Heart left ventricle (tissue), 16 donors: ENCODE measurements at regions not wholly inside any gene's neighbourhood (a gene's known extent, or its start where the extent isn't known, plus 50 kb on each side); places are given as distances from the start of the nearest gene placed in this dataset.

ENCODE experiments used
- ATAC-seq, 4 donors: fragments of 200-7000 bp; cut with Tn5 transposase; one replicate each; pipeline ENCODE4 v1.9.1; 2020 to 2022; ENCODE audit warnings: moderate library complexity in 4 of 4, mild to moderate bottlenecking in 3 of 4, moderate number of reproducible peaks in 1 of 4
- DNase-seq, 5 donors: peaks; one replicate each; pipeline ENCODE4 v3.0.0-alpha.2; 2020
- H3K27ac ChIP-seq, 12 donors: fragments of 200-600 bp; sonication (generic) in 4 of 12; one replicate each; pipeline versions ENCODE4 v1.5.0 to v1.8.0; 2016 to 2022; ENCODE audit warnings: mild to moderate bottlenecking in 2 of 12
- H3K27me3 ChIP-seq, 9 donors: fragments of 200-600 bp; sonication (generic) in 2 of 9; one replicate each; pipeline versions ENCODE4 v1.5.1 to v1.8.0; 2016 to 2022; ENCODE audit warnings: mild to moderate bottlenecking in 3 of 9
- H3K36me3 ChIP-seq, 9 donors: fragments of 200-600 bp; sonication (generic) in 2 of 9; one replicate each; pipeline versions ENCODE4 v1.5.0 to v1.8.0; 2018 to 2022; ENCODE audit warnings: mild to moderate bottlenecking in 2 of 9
- H3K4me1 ChIP-seq, 12 donors: fragments of 200-600 bp; sonication (generic) in 4 of 12; one replicate each; pipeline versions ENCODE4 v1.5.0 to v1.8.0; 2016 to 2022; ENCODE audit warnings: mild to moderate bottlenecking in 3 of 12
- H3K4me3 ChIP-seq, 12 donors: fragments of 200-600 bp; sonication (generic) in 4 of 12; one replicate each; pipeline versions ENCODE4 v1.5.0 to v1.8.0; 2017 to 2022; ENCODE audit warnings: mild to moderate bottlenecking in 9 of 12, moderate library complexity in 4 of 12
- H3K9me3 ChIP-seq, 12 donors: fragments of 200-600 bp; sonication (generic) in 4 of 12; one replicate each; pipeline versions ENCODE4 v1.5.0 to v1.8.0; 2016 to 2022; ENCODE audit warnings: mild to moderate bottlenecking in 1 of 12
- POLR2A ChIP-seq, 2 donors: fragments of 450-650 bp; IDR thresholded peaks; one replicate each; pipeline ENCODE4 v1.6.1; 2017; ENCODE audit warnings: antibody characterized with exemption in 2 of 2, mild to moderate bottlenecking in 2 of 2, moderate library complexity in 2 of 2
- WGBS, 4 donors: extraction: QIAGEN DNeasy Blood & Tissue Kit in 2 of 4; methylation state at CpG; one replicate each; pipeline versions ENCODE4 v1.1.5 to v1.1.7; 2013 to 2018; 5-methylcytosine and 5-hydroxymethylcytosine counted together
- intact Hi-C, 10 donors: fragments of 100-400 bp; cut with DNase I; formaldehyde crosslinking; loops; one replicate each; pipeline versions ENCODE4 v1.11.1 to v1.14.2; 2022
- TF ChIP-seq, protein P1 (sequence below), 12 donors: fragments of 200-600 bp; sonication (generic) in 4 of 12; IDR thresholded peaks; one replicate each; pipeline versions ENCODE4 v1.5.0 to v1.8.0; 2018 to 2022; ENCODE audit warnings: antibody characterized with exemption in 12 of 12, mild to moderate bottlenecking in 5 of 12
- donor health status: ischemic (EF 13 %, LVEDD 7.1; RV severe dilation, severe dysfunction).
- donor health status: healthy with polysubstance abuse.
- donor health status: DM: no; HTN: yes; CAD: no.
- donor health status: DM: no; HTN: no; CAD: no.
- donor health status: ischemic (EF 25% LVEDD 6.9; RV normal size, moderate dysfunction).
- donor health status: ischemic (EF 25% LVEDD 5.7; RV mildly dilated, moderate dysfunction).
- donor health status: healthy.
- donor health status: DM: yes; HTN: yes; CAD: no.
- donor health status: ischemic (EF 35%, LVEDD 5.7; RV mildly dilated, moderate dysfunction).
- donor health status: nonischemic (EF 11% LVEDD 7.7; RV severe dilation, severe dysfunction).
- donor health status: DM: yes; HTN: yes; CAD: no.
- donor health status: PGD.
- donor health status: ischemic (EF 29% LVEDD 5.4; RV normal size, mild dysfunction).
- donor health status: nonischemic (EF 23%, LVEDD 6.1; RV moderate dilation, normal function).

DNA sequence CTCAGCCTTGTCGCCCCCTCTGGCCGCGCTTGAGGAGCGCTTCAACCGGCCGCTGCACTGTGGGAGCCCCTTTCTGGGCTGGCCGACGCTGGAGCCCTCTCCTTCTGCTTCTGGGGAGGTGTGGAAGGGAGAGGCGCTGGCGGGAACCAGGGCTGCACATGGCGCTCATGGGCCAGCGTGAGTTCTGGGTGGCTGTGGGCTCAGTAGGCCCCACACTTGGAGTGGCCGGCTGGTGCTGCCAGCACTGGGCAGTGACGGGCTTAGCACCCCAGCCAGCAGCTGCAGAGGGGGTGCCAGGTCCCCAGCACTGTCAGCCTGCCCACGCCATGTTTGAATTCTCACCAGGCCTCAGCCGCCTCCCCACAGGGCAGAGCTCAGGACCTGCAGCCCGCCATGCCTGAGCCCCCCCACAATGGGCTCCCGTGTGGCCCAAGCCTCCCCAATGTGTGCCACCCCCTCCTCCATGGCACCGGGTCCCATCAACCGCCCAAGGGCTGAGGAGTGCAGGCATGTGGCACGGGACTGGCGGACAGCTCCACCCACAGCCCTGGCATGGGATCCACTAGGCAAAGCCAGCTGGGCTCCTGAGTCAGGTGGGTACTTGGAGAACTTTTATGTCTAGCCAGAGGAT is 615.2 kb downstream of the TRIML1 start:
- no peaks in the 10 kb centered on the region for H3K27me3 ChIP-seq
- DNase-seq (peak in 1 of 5 donors; percentile 48), ATAC-seq (peak in 1 of 4 donors; percentile 24)
- no peak for TF ChIP-seq POLR2A (IDR thresholded peaks at IDR 0.05)
- TF ChIP-seq, protein P1, sequence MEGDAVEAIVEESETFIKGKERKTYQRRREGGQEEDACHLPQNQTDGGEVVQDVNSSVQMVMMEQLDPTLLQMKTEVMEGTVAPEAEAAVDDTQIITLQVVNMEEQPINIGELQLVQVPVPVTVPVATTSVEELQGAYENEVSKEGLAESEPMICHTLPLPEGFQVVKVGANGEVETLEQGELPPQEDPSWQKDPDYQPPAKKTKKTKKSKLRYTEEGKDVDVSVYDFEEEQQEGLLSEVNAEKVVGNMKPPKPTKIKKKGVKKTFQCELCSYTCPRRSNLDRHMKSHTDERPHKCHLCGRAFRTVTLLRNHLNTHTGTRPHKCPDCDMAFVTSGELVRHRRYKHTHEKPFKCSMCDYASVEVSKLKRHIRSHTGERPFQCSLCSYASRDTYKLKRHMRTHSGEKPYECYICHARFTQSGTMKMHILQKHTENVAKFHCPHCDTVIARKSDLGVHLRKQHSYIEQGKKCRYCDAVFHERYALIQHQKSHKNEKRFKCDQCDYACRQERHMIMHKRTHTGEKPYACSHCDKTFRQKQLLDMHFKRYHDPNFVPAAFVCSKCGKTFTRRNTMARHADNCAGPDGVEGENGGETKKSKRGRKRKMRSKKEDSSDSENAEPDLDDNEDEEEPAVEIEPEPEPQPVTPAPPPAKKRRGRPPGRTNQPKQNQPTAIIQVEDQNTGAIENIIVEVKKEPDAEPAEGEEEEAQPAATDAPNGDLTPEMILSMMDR (IDR thresholded peaks at IDR 0.05), result no peak
- intact Hi-C loops, result no loop called here
- no peak overlapping the region for H3K4me3 ChIP-seq
- H3K27ac ChIP-seq, result no peak overlapping the region
- H3K4me1 ChIP-seq, result no peaks in the 10 kb centered on the region
- WGBS, 4 donors, result 88 to 98% (median 89%) methylated on average over 16 to 22 of the region's 22 CpGs
- H3K36me3 ChIP-seq, result no peaks in the 10 kb centered on the region
- H3K9me3 ChIP-seq, result peaks cover 0 to 19% (median 0%) of the 10 kb centered on the region in 12 donors

DNA sequence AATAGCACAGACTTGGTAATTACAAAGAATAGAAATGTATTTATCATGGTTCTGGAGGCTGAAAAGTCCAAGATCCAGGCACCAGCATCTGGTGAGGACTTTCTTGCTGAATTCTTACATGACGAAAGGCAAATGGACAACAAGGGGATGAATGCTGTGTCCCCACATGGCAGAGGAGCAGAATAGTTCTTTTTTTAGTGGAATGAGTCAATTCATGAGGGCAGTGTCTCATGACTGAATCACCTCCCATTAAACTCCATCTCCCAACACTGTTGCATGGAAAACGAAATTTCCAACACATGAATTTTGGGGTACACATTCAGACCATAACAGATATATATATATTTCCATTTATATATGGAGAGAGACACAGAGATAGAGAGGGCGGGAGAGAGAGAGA is 628.3 kb downstream of the TRIML1 start:
- no peak for ATAC-seq
- TF ChIP-seq POLR2A (IDR thresholded peaks at IDR 0.05), result no peak
- TF ChIP-seq, protein P1 (IDR thresholded peaks at IDR 0.05), result no peak
- no peak overlapping the region for H3K27ac ChIP-seq

DNA sequence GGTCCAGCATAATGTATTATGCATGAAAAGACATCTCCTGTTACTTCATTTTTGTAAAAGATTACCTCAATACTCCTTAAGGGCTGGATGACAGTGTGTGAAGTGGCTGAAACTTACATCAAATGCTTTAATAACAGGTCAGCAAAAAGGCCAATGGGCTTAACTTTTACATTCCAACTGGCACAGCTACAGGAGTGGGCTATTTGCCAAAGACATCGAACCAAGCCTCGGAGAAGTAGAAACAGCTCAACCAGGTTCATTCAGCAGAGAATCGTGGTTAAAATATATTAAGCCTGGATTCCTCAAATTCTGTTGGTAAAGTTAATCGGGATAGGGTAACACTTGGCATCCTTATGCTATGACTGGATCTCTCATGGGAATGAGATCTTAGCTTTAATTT is 639.7 kb downstream of the TRIML1 start:
- no peaks in the 10 kb centered on the region for H3K9me3 ChIP-seq
- no peaks in the 10 kb centered on the region for H3K4me1 ChIP-seq
- H3K36me3 ChIP-seq, result no peaks in the 10 kb centered on the region
- DNase-seq, result no peak
- H3K27me3 ChIP-seq, result no peaks in the 10 kb centered on the region
- no peak for ATAC-seq
- no peak overlapping the region for H3K27ac ChIP-seq
- intact Hi-C loops, result no loop called here
- WGBS, 4 donors, result 65 to 75% (median 69%) methylated on average over 4 of the region's 4 CpGs
- H3K4me3 ChIP-seq, result no peak overlapping the region
- TF ChIP-seq, protein P1 (IDR thresholded peaks at IDR 0.05), result no peak
- TF ChIP-seq POLR2A (IDR thresholded peaks at IDR 0.05), result no peak

More for the DNA sequence above, 628.3 kb downstream of the TRIML1 start:
- H3K4me1 ChIP-seq, result no peaks in the 10 kb centered on the region
- no peak overlapping the region for H3K4me3 ChIP-seq
- no peaks in the 10 kb centered on the region for H3K27me3 ChIP-seq
- H3K36me3 ChIP-seq, result no peaks in the 10 kb centered on the region
- peaks cover 0 to 15% (median 0%) of the 10 kb centered on the region in 12 donors for H3K9me3 ChIP-seq
- 68 to 73% (median 70%) methylated on average over 3 of the region's 3 CpGs for WGBS, 4 donors
- DNase-seq, result no peak
- intact Hi-C loops, result no loop called here

DNA sequence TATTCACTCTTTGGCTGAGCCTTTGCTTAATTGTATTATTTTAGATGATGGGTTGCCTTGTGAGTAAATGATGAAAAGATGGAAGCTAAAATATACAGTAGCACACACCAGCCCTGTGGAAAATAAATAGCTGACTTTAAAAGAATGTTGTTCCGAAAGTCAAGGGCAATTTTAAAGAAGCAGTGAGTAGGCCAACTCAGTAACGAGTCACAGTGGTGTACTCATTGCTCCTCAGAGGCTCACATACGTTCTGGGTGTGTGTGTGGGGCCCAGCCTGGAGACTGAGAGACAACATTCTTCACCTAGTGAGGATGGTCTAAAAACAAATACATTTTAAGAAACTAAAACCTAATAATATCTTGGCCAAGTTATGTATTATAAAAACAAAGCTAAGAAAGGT is 640.3 kb downstream of the TRIML1 start:
- WGBS, 4 donors, result 77 to 89% (median 85%) methylated on average over 3 of the region's 3 CpGs
- intact Hi-C loops, result no loop called here
- DNase-seq, result no peak
- H3K27ac ChIP-seq, result no peak overlapping the region
- TF ChIP-seq, protein P1 (IDR thresholded peaks at IDR 0.05), result no peak
- no peak for TF ChIP-seq POLR2A (IDR thresholded peaks at IDR 0.05)
- no peaks in the 10 kb centered on the region for H3K27me3 ChIP-seq
- H3K9me3 ChIP-seq, result no peaks in the 10 kb centered on the region
- ATAC-seq, result no peak
- no peak overlapping the region for H3K4me3 ChIP-seq
- H3K4me1 ChIP-seq, result no peaks in the 10 kb centered on the region
- no peaks in the 10 kb centered on the region for H3K36me3 ChIP-seq
